Ovary (tissue), 3 donors: ENCODE measurements at regions not wholly inside any gene's neighbourhood (a gene's known extent, or its start where the extent isn't known, plus 50 kb on each side); places are given as distances from the start of the nearest gene placed in this dataset.

Experiments
- POLR2A ChIP-seq: fragments of 450-650 bp; IDR thresholded peaks from one replicate; pipeline ENCODE4 v1.6.1; 2017; ENCODE audit warnings: antibody characterized with exemption, mild to moderate bottlenecking, moderate library complexity
- TF ChIP-seq, protein P1 (sequence below), 3 donors: fragments of 450-650 bp in 2 of 3; fragments of 200-600 bp in 1 of 3; IDR thresholded peaks; one replicate each; pipeline versions ENCODE4 v1.5.1 to v1.8.0; 2016 to 2022; ENCODE audit warnings: antibody characterized with exemption in 3 of 3, mild to moderate bottlenecking in 1 of 3
- donor health status: DM: no; HTN: no; CAD: no.

DNA sequence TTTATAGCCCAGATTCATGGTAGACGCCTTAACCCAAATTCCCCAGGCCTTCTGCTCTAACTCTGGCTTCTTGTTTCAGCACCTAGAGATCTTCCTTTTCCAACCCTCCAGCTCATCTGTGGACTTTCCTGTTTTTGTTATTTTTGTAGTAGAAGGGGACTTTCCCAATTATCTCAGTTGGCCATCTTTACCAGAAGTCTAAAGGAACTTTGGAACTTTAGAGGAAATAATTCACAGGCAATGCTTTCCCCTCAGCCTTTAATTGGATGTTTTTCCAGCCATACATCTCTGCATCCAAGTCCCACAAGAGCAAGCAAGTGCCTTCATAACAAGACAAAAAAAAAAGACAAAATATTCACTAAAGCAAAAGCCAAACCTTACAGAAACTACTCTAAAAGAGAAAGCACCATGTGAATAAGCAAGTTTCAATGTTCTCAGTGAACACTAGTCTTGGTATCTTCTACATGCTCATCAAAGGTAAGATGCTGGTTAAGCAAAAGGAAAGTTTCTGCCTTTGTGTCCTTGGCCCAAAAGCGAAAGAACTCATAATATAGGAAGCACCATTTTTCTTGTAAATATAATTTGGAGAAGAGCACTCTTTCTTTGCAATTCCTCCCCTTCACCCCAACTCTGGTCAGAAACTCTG, 377.3 kb downstream of the SETD4 start:
- TF ChIP-seq, protein P1, sequence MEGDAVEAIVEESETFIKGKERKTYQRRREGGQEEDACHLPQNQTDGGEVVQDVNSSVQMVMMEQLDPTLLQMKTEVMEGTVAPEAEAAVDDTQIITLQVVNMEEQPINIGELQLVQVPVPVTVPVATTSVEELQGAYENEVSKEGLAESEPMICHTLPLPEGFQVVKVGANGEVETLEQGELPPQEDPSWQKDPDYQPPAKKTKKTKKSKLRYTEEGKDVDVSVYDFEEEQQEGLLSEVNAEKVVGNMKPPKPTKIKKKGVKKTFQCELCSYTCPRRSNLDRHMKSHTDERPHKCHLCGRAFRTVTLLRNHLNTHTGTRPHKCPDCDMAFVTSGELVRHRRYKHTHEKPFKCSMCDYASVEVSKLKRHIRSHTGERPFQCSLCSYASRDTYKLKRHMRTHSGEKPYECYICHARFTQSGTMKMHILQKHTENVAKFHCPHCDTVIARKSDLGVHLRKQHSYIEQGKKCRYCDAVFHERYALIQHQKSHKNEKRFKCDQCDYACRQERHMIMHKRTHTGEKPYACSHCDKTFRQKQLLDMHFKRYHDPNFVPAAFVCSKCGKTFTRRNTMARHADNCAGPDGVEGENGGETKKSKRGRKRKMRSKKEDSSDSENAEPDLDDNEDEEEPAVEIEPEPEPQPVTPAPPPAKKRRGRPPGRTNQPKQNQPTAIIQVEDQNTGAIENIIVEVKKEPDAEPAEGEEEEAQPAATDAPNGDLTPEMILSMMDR (IDR thresholded peaks at IDR 0.05) = no peak
- TF ChIP-seq POLR2A = no peak
